Colonic mucosa (tissue), 4 donors: ENCODE measurements at regions not wholly inside any gene's neighbourhood (a gene's known extent, or its start where the extent isn't known, plus 50 kb on each side); places are given as distances from the start of the nearest gene placed in this dataset.
"Not testable (repeated sequence)": the region's sequence is repeated elsewhere in the genome, so short reads cannot be mapped to it uniquely, and the experiment has no call there.

Experiments
- DNase-seq: peaks from one replicate; pipeline ENCODE4 v3.0.0-alpha.2; 2020
- H3K27ac ChIP-seq: fragments of 200-600 bp; one replicate; pipeline ENCODE4 v1.8.0; 2021
- H3K27me3 ChIP-seq: fragments of 200-600 bp; one replicate; pipeline ENCODE4 v1.8.0; 2021
- H3K36me3 ChIP-seq: fragments of 200-600 bp; one replicate; pipeline ENCODE4 v1.8.0; 2021
- H3K4me1 ChIP-seq: fragments of 200-600 bp; one replicate; pipeline ENCODE4 v1.8.0; 2021; ENCODE audit warnings: mild to moderate bottlenecking
- H3K4me3 ChIP-seq: fragments of 200-600 bp; one replicate; pipeline ENCODE4 v1.8.0; 2021
- H3K9ac ChIP-seq, 2 donors: one replicate each; pipeline ENCODE4 v1.7.0; 2013; ENCODE audit warnings: control low read depth in 2 of 2, low read depth in 2 of 2, low read length in 2 of 2
- H3K9me3 ChIP-seq: fragments of 200-600 bp; one replicate; pipeline ENCODE4 v1.8.0; 2021
- intact Hi-C: fragments of 100-400 bp; cut with DNase I; formaldehyde crosslinking; loops from one replicate; pipeline ENCODE4 v1.14.1; 2022
- TF ChIP-seq, protein P1 (sequence below): fragments of 200-600 bp; IDR thresholded peaks from one replicate; pipeline ENCODE4 v1.8.0; 2022; ENCODE audit warnings: antibody characterized with exemption, mild to moderate bottlenecking
- donor health status: healthy.
- donor health status: DM: no; HTN: no; CAD: no.
- donor health status: DM: no; HTN: no; CAD: no.

GRCh38 chr2:5617796-5618195 lies 74.4 kb upstream of the SOX11 start:
- TF ChIP-seq, protein P1, sequence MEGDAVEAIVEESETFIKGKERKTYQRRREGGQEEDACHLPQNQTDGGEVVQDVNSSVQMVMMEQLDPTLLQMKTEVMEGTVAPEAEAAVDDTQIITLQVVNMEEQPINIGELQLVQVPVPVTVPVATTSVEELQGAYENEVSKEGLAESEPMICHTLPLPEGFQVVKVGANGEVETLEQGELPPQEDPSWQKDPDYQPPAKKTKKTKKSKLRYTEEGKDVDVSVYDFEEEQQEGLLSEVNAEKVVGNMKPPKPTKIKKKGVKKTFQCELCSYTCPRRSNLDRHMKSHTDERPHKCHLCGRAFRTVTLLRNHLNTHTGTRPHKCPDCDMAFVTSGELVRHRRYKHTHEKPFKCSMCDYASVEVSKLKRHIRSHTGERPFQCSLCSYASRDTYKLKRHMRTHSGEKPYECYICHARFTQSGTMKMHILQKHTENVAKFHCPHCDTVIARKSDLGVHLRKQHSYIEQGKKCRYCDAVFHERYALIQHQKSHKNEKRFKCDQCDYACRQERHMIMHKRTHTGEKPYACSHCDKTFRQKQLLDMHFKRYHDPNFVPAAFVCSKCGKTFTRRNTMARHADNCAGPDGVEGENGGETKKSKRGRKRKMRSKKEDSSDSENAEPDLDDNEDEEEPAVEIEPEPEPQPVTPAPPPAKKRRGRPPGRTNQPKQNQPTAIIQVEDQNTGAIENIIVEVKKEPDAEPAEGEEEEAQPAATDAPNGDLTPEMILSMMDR, result no peak
- Histone ChIP-seq H3K4me1 (no peaks in the 10 kb centered on the region), H3K9ac (no peak overlapping the region), H3K4me3 (no peak overlapping the region), H3K27me3 (no peaks in the 10 kb centered on the region), H3K9me3 (no peaks in the 10 kb centered on the region), H3K36me3 (no peaks in the 10 kb centered on the region), H3K27ac (no peak overlapping the region)
- no peak for DNase-seq
- intact Hi-C loops, result no loop called here

DNA sequence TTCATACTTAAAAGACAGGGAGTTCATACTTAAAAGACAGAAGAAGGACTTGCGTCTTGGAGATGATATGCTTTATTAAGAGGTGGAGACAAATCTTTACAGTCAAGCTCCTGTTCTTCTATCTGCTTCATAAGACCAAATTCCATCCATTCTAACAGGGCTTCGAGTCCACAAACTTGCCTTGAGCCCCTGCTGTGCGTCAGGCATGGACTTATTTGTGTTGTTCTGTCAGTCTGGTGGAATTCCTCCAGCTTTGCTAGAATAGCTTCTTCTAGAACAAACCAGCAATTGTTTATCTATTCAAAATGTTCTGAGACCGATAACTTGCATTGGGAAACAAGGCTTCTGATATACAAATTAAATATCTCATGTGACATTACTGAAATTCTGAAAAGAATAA lies 73.9 kb upstream of the SOX11 start:
- H3K9ac ChIP-seq, result no peak overlapping the region
- TF ChIP-seq, protein P1, result no peak
- no peaks in the 10 kb centered on the region for H3K27me3 ChIP-seq
- no peaks in the 10 kb centered on the region for H3K9me3 ChIP-seq
- no peaks in the 10 kb centered on the region for H3K36me3 ChIP-seq
- DNase-seq, result no peak
- no peak overlapping the region for H3K4me3 ChIP-seq
- H3K4me1 ChIP-seq, result no peaks in the 10 kb centered on the region
- H3K27ac ChIP-seq, result no peak overlapping the region
- intact Hi-C loops, result no loop called here

DNA sequence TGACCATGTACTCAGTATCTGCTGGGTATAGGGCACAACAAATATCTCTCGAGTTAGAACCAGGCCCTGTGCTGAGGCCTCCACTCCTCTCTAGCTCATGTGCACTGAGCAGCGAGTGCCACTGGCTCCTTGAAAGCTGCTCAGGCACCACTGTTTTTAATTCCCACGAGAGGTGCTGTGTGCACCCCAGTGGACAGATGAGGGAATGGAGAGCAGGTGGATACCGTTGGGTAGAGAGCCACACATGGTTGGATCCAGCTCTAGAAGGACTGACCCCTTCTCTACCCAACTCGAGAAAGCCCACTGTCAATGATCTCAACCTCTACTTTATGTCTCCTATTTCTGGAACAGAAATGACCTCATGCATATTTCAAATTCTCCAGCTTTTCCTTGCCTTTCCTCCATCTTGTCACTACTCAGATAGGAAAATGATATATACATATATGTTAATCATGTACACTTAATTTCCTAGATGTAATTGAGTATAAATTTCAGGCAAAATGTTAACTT lies 66.6 kb upstream of the SOX11 start:
- intact Hi-C loops, DNase-seq, H3K36me3 ChIP-seq, H3K9me3 ChIP-seq, H3K9ac ChIP-seq, H3K4me3 ChIP-seq, H3K27ac ChIP-seq, H3K4me1 ChIP-seq, H3K27me3 ChIP-seq: not testable (repeated sequence)

- H3K4me1 ChIP-seq, H3K36me3 ChIP-seq, intact Hi-C loops, H3K27me3 ChIP-seq, DNase-seq, H3K9ac ChIP-seq, H3K27ac ChIP-seq, H3K4me3 ChIP-seq, H3K9me3 ChIP-seq: not testable (repeated sequence)
Observed at GRCh38 chr2:5628484-5628883, 63.7 kb upstream of the SOX11 start.

DNA sequence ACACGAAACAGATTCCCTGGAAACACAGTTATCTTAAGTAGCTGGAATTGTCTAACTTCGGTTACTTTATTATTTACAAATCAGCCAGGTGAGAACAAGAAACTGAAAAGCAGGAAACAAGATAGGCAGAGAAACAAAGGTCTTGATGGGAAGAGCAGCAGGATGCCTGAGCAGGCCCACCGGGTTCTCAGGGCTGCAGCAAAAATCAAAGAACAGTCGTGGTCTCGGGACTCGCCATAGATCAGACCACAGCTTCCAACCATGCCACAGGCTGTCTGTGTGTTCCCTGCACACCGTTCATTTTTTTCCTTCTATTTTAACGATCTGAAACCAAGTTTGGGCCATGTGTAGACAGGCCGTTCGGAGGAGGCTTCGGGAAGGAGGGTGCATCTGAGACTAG lies 62.7 kb upstream of the SOX11 start:
- DNase-seq, H3K27ac ChIP-seq, intact Hi-C loops, H3K4me1 ChIP-seq, H3K27me3 ChIP-seq, H3K9me3 ChIP-seq, H3K4me3 ChIP-seq, H3K36me3 ChIP-seq, H3K9ac ChIP-seq: not testable (repeated sequence)

DNA sequence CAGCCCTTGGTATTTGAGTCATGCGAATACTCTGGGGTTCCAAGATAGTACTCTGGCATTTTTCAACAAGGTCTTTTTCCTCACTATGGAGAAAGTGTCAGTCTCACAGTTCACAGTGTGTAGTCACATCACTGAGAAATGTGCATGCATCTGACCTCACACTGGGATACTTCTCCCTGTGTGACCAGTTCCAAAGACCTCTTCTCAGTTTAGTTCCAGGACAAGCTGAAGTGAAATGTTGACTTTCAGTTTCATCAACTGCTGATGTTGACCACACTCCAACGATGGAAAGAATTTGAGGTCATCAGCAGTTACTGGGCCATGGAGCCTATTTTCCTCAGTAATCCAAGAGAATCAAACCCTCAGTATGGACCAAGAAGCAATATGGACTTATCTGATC lies 55.1 kb upstream of the SOX11 start:
- H3K4me1 ChIP-seq, intact Hi-C loops, H3K27ac ChIP-seq, H3K27me3 ChIP-seq, H3K9me3 ChIP-seq, DNase-seq, H3K9ac ChIP-seq, H3K4me3 ChIP-seq, H3K36me3 ChIP-seq: not testable (repeated sequence)
